Hepatic stellate cell (primary cell): ENCODE measurements at regions not wholly inside any gene's neighbourhood (a gene's known extent, or its start where the extent isn't known, plus 50 kb on each side); places are given as distances from the start of the nearest gene placed in this dataset.
"Not testable (repeated sequence)": the region's sequence is repeated elsewhere in the genome, so short reads cannot be mapped to it uniquely, and the experiment has no call there.

Experiments
- DNase-seq: peaks from one replicate; pipeline ENCODE4 v3.0.0; 2011; ENCODE audit warnings: low spot score

DNA sequence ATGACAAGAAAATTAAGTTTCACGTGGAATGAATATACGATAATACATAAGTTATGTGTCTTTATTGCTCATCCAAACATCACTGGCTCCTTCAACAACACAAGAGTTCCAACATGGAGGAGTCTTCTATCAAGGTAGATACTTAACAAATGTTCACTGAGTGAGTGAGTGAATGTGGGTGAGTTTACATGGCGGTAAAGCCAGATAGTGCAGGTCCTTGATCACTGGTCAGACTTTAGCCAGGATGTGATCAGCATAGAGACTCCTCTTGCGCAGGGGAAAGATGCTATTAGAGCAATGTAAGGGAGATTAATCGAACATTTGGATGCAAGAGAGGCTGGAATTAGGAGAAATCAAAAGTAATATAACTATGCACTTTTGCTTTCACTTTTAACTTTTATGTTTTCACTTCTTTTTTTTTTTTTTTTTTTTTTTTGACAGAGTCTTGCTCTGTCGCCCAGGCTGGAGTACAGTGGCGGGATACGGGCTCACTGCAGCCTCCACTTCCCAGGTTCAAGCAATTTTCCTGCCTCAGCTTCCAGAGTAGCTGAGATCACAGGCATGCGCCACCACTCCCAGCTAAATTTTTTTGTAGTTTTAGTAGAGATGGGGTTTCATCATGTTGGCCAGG, 249.0 kb upstream of the ID2 start:
- DNase-seq, result no peak

DNA sequence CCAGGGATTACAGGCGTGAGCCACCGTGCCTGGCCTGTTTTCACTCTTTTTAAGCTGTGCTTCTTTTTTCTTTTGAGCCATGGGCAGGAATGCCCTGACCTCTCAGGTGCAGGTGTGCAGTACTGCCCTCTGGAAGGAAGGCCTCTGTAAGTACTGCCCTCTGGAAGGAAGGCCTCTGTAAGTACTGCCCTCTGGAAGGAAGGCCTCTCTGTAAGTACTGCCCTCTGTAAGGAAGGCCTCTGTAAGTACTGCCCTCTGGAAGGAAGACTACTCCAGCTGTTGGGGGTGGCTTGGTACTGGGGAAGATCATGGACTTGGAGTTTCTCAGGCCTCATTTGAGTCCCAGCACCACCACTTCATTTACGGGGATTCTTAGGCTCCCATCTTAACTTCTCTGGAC, 248.5 kb upstream of the ID2 start:
- no peak for DNase-seq

DNA sequence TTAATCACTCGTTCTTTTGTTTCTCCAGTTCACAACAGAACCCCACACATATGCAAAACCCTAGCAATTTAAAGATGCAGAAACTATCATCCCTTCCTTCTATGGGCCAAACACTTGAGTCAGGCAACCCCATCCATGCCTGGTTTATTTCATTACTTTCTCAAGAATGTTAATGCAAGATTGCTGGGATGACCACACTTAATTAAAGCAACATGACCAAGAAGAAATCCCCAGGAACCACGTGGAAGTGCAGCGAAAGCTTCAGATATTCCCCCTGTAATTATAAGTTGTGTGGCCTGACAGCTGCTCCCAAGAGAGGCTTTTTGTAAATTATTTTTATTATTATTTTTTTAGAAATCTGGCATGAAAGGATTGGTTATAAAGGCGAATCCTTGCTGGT, 246.2 kb upstream of the ID2 start:
- no peak for DNase-seq

DNA sequence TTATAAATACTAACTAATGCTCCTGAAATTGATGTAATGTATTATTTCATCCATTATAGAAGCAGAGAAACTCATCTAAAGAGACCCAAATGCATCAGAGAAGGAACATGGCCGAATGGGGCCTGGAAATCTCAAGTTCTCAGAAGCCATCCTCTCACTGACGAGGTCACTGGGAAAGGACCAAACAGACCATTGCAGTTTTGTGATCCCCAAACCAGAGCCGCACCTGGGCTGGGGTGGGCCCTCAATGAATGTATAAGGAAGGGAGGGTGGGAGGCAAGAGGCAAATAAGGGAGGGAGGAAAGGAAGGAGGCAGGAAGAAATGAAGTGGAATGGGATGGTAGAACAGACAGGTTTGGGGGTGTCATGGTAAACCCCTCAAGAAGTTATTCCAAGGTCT, 245.3 kb upstream of the ID2 start:
- DNase-seq, result no peak

DNA sequence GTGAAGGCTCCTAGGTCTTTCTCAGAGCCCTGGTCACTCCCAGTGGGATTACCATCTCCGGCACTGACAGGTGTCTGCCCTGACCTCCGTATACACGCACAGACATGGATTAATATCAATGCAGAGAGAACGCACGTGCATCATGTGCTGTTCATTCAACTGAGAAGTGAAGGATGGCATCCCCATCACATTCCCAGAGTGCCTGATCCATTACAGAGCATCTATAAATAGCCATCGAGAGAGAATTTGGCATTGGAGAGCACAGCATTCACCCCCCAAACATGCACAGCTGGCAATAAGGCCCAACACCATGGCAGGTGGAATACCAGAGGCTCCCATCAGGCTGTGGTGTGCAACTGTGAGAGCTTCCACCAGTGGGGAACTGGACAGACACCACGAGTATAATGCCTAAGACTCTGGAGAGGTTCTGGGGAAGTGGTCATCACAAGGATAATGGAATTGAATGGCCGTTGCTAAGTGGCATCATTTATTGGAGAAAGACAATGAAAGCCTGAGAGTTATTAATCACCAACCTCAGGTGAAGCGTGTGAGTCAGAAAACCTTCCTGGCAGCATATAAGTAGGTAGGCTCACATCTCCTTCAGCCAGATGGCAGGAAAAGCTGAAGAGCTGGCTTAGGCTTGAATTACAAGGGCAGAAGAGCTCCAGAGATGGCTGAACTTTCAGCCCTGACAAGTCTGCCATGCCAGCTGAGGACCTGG, 244.5 kb upstream of the ID2 start:
- no peak for DNase-seq

DNA sequence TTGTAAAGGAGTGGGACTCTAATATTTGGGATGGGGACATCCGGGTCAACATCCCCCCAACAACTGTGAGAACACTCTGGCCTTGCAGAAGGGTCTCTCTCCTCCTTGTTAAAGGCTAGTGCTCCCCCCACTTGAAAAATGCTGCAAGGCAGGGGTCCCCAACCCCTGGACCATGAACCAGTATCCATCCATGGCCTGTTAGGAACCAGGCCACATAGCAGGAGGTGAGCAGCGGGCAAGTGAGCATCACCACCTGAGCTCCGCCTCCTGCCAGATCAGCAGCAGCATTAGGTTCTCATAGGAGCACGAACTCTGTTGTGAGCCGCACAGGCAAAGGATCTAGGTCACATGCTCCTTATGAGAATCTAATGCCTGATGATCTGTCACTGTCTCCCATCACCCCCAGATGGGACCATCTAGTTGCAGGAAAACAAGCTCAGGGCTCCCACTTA, 243.9 kb upstream of the ID2 start:
- DNase-seq, result no peak

DNA sequence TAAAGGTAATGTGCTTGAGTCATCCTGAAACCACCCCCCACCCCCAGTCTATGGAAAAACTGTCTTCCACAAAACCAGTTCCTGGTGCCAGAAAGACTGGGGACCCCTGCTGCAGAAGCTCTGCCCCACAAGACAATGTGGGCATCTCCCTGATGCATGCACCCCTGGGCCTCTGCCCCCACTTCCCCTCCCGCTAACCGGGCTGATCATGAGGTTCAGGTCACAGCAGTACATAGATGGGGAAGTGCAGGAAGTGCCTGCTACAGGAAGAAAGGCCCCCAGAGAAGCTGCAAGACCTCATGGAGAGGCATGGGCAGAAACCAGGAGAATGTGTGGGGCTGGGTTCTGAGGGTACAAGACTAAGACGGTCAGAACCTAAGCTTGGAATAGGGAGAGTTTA, 243.4 kb upstream of the ID2 start:
- no peak for DNase-seq

DNA sequence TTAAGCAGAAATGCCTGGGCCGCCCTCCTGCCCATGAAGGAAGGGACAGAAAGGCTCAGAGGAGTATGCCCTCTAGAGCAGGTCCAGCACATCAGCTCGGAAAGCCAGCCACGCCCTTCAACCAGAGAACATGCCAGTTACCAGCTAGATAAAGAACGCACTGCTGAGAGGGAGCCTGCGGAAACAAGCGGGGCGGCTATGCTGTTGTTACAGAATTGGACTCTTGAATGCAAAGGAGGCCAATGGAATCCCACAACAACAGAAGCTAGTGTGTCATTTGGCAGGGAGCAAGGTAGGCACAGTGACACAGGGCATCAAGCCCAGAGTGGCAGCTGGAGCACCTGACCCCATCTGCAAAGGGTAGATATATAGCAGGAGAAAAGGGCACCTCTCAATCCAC, 242.9 kb upstream of the ID2 start:
- DNase-seq, result no peak

DNA sequence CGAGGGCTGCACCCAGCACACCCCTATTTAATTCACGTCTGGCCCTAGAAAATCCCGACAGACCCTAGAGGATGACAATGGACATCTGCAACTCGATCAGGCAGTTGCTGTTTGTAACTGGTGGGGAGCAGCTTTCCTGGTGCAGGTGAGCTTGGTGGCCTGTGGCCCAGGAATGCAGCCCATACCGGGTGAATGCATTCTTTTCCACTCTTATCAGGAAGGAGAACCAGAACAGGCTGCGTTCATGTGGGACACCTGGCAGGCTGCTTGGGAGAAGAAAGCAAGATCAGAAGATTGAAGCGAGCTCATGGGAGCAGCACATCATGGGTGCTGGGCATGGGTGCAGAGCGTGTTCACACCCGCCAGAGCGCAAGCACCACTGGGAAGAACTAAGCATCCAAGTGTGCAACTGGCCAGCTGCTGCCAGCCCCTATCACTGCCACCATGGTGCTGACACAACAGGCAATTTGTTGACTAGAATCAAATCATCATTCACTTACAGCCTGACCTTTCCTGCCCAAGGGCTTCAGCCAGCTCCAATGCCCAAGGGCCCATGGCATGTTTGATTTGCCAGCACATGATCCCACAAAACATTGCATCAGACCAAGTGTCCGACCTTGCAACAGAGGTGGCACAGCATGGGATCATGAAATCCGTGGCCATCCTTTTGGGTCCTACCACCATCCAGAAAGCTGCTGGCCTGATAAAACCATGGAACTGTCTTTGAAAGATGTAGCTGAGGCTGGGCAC, 241.7 kb upstream of the ID2 start:
- no peak for DNase-seq

DNA sequence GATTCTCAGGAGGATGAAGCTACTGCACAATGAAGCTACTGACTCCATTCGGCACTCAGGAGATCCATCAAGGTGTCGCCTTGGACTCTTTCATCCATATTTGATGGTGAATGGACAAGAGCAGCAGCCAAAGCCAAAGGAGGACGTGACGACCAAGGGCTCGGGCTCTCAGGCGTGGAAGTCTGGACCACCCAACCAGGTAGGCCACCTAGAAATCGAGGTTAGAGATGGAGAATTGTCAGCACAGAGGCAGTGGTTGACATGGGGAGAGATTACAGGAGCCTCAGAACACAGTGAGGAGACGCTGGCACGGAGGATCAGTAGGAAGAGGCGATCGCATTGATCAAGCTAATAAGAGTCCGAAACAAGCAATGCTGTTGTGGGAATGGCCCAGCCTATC, 240.5 kb upstream of the ID2 start:
- DNase-seq, result no peak

DNA sequence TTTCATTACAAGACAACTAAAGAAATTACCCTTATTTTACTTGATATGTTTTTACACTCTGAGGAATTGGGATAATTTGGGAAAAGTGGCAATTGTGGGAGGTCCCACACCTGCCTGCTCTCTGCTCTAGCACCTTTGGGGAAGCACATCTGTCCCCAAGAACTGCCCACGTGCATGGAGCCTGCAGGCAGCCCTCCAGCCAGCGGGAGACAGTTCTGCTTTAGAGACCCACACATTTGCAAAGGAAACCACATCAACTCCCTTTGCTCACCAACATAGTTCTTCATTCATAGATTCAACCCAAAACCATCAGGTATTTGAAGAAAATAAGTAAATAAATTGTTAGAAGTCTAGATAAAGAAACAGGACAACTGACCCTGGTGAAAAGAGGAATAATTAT, 239.9 kb upstream of the ID2 start:
- DNase-seq, result no peak

DNA sequence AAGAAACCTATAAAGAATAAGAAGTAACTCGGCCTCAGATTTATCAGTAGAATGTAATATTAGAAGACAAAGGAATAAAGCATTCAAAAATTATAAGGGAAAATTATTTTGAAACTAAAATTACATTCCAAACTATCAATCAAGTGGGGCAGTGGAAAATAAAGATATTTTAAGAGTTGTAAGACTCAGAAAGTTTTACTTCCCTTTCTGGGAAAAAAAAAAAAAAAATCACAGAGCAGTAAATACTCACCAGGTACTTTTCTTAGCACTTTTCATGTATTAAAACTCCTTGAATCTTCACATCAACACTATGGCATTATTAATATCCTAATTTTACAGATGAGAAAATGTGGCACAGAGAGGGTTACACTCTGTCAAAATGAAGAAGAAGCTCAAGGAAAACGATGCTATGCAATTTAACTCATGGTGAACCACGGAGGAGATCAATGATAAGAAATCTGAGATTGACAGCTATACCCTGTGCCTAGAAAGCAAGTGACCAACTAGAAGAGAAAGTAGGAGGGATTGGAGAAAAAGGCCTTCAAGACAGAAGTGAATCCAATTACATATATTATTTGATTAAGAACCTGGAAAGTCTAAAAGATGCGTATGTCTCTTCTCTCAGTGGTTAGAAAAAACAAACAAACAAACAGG, 238.9 kb upstream of the ID2 start:
- DNase-seq, result no peak

DNA sequence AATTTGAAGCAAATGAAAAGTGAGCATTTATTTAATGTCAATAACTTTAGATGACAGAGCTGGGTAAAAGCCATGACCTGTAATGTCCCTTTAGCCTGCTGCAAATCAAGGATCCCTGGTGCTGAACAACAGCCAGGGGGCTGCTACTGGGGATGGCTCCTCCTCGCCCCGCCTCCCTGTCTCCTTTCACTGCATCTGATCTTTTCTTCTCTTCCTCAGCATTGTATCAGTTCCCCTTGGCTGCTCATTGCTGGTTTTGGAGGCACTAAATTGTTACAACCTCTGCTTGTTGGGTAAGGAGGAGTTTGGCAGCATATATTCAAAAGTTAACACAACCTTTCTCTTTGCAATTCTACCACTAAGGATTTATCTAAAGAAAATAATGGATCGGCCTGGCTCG, 236.3 kb upstream of the ID2 start:
- DNase-seq, result no peak

DNA sequence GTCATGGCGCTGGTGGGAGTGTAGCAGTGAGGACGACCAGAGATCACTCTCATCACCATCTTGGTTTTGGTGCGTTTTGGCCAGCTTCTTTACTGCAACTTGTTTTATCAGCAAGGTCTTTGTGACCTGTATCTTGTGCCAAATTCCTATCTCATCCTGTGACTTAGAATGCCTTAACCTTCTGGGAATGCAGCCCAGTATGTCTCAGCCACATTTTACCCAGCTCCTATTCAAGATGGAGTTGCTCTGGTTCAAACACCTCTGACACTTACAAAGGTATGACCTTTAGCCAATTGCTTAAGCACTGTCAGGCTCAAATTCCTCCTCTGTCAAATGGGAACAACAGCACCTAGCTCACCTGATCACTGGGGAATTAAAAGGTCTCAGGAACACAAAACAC, 235.1 kb upstream of the ID2 start:
- DNase-seq, result not testable (repeated sequence)

DNA sequence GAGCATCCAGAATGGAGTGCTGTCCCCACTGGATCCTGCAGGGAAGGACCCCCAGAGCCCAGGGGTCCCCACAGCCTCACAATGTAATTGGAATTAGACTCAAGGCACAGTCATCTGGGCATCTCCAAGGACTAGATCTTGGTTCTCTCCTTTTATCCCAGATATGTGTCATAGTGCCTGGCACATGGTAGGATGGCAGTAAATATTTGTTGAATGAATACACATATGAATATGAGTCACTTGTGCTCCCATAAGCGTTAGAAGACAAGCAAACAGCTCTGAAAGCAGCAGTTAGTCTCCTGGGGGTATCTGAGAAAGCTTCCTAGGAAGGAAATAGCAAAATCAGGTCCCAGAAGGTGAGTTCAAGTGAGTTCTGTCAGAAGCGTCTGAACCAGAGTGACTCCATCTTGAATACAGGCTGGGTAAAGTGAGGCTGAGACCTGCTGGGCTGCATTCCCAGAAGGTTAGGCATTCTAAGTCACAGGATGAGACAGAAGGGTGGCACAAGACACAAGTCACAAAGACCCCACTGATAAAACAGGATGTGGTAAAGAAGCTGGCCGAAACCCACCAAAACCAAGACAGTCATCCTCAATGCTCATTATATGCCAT, 234.1 kb upstream of the ID2 start:
- DNase-seq, result no peak

DNA sequence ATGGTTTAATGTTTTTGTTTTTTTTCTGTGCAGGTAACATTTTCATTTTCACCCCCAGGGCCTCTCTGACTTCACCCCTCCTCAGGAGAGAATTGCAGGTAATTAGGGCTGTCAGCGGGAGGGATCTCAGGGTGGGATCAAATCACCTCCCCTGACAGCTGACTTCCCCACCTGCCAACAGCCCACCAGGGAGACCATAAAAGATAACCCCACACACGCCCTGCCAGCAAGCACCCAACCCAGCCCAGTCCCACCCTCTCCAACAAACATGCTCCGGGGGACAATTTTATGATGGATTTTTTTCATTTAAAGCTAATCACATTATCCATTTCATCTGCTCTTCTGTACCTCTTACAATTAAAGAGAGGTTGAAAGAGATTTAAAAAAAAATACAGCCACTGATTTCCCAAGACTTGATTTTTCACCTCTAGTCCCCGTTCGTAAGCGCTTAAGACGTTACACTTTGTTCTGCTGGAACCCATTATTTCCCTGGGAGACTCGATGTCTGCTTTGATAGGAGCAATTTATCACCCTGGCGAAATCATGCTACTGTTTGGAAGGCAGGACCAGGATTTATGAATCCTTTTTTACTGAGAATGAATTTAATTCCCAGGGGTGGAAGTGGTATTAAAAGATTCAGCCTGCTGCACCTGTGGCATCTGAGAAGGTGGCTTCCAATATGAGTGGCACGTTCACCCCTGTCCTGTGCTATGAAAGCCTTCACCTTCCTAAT, 232.9 kb upstream of the ID2 start:
- DNase-seq, result no peak

DNA sequence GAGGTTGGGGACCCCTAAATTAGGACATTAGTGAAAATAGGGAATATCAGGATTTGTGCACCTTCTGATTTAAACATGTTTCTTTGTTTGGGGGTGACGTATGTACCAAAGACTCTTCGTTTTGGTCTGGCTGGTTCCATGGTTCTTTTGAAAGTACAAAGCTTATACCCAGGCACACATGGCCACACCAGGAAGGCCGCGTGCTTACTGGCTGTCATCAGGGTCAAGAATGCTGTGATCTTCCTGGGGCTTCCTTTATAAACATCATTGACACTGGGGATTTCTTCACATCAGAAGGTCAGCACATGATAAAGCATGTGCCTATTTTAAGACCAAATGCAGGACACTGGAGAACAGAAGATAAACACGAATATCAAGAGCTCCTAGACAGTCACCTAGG, 230.6 kb upstream of the ID2 start:
- no peak for DNase-seq

DNA sequence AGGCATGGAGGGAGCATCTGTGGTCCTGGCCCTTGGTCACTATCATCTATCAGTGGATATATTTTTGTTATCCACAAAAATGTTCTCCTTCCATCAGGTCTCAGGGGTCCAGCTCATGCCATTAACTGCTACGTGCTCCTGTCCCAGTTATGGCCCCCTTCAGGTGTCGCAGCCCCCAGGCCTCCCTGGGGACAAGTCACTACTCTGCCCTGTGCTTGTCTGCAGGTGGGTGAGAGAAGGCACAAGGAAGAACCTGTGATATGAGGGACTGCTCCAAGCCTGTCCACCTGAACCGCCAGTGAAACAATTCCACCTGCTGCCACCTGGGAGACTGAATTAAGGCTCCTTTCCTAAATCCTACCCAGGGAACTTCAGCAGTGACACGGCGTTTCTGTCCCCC, 229.6 kb upstream of the ID2 start:
- no peak for DNase-seq

DNA sequence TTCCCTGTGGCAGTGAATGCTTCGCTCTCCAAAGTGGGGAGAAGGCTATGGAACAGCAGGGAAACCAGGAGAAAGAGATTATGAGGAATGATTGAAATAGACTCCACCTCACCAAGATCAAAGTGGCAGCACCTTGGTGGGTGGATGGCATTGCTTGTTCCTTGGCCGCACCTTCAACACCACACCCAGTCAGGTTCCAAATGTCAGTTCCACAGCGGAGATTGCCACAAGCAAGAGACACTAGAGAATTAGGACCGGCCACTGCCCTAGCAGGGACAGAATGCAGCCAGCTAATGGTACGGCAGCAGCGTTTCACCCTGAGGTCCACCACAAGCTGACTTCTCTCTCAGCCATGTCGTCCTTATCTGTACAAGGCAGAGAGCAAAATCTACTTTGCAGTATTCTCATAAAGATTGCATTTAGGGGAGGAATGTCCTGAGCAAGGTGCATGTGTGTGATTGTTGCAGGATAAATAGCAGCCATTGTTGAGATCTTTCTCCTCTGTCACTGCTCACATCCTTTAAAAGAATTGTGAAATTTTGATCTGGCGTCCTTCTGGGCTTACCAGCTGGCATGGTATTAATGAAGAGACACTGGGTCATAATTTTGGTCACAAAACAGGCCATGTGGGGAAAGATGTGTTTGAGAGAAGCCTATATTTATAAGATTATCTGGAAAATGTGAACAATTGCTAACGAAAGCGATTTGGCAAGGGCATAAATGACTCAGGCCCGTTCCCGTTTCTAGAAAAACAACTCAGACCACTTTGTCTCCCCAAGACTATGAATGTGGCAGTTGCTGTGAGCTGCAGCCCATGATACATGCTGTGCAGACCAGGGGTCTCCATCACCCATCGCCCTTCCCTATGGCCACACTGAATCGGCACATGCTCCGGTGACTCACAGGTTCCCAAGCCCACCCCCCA, 228.6 kb upstream of the ID2 start:
- no peak for DNase-seq

DNA sequence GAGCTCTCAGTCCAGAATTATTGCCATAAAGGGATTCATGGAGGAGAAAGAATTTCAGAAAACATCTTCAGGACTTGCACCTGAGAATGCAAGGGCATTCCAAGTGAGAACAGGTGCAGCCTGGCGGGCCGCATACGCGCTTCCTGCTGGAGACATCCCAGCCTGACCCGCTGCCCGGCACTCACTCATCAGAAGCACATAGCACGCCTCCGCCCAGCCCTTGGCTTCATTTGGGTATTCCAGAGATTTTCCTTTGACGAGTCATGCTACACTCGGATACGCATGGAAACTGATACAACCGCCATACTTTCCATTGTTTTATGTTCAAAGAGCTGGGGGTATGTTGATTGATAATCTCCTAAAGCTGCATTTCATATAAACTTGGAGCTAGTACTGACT, 228.0 kb upstream of the ID2 start:
- no peak for DNase-seq

DNA sequence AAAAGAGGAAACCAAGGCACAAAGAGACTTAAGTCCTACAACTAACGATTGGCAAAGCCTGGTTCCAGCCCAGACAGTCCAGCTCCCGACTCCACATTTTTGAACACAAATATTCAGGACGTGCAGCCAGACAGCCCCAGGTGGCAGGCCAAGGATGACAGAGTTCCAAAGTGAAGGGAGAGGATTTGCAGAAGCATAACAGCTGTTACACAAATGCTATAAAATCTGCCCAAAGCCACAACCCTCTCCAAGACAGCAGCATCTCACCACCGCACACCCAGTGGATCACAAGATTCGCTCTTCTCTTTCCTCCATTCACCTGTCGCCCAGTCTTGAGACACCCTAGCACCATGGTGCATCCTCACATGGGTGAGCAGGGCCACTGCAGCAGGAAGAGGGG, 227.1 kb upstream of the ID2 start:
- DNase-seq, result no peak
